Pulmonary artery endothelial cell (primary cell): ENCODE measurements at regions not wholly inside any gene's neighbourhood (a gene's known extent, or its start where the extent isn't known, plus 50 kb on each side); places are given as distances from the start of the nearest gene placed in this dataset.
"Not testable (repeated sequence)": the region's sequence is repeated elsewhere in the genome, so short reads cannot be mapped to it uniquely, and the experiment has no call there.

Source experiments
- DNase-seq: peaks from one replicate; pipeline ENCODE4 v3.0.0-alpha.2; 2011; ENCODE audit warnings: low read depth, low spot score

GRCh38 chr16:29136046-29136696 lies 151.3 kb downstream of the LAT start:
- DNase-seq = not testable (repeated sequence)

- not testable (repeated sequence) for DNase-seq
Measured at GRCh38 chr16:29135098-29135497, 150.2 kb downstream of the LAT start.

GRCh38 chr16:29133681-29134430 lies 149.0 kb downstream of the LAT start:
- not testable (repeated sequence) for DNase-seq

- not testable (repeated sequence) for DNase-seq
Measured at GRCh38 chr16:29132869-29133268, 148.0 kb downstream of the LAT start.

- DNase-seq = not testable (repeated sequence)
Measured at GRCh38 chr16:29132444-29132843, 147.6 kb downstream of the LAT start.

GRCh38 chr16:29130901-29131851 lies 146.3 kb downstream of the LAT start:
- DNase-seq = not testable (repeated sequence)

- not testable (repeated sequence) for DNase-seq
Measured at GRCh38 chr16:29130131-29130711, 145.4 kb downstream of the LAT start.

GRCh38 chr16:29129458-29130038 lies 144.7 kb downstream of the LAT start:
- not testable (repeated sequence) for DNase-seq

- not testable (repeated sequence) for DNase-seq
Measured at GRCh38 chr16:29128732-29129457, 144.0 kb downstream of the LAT start.

- not testable (repeated sequence) for DNase-seq
Measured at GRCh38 chr16:29127806-29128420, 143.1 kb downstream of the LAT start.

GRCh38 chr16:29126616-29127015 lies 141.8 kb downstream of the LAT start:
- DNase-seq = no peak

- DNase-seq = no peak
Measured at GRCh38 chr16:29126057-29126494, 141.2 kb downstream of the LAT start.

GRCh38 chr16:29124828-29125227 lies 140.0 kb downstream of the LAT start:
- DNase-seq = no peak

- not testable (repeated sequence) for DNase-seq
Measured at GRCh38 chr16:29124162-29124561, 139.3 kb downstream of the LAT start.

GRCh38 chr16:29120680-29121079 lies 135.8 kb downstream of the LAT start:
- not testable (repeated sequence) for DNase-seq

GRCh38 chr16:29118301-29118957 lies 133.6 kb downstream of the LAT start:
- not testable (repeated sequence) for DNase-seq

GRCh38 chr16:29117631-29118030 lies 132.8 kb downstream of the LAT start:
- no peak for DNase-seq

- DNase-seq = no peak
Measured at GRCh38 chr16:29116980-29117379, 132.1 kb downstream of the LAT start.

- DNase-seq = not testable (repeated sequence)
Measured at GRCh38 chr16:29116207-29116606, 131.4 kb downstream of the LAT start.
